ENCODE measurements at regions not wholly inside any gene's neighbourhood (a gene's known extent, or its start where the extent isn't known, plus 50 kb on each side); places are given as distances from the start of the nearest gene placed in this dataset.

GRCh38 chr5:28855626-28856025, 1817.2 kb upstream of the CDH9 start:
- DNase-seq: no peak
- Histone ChIP-seq H3K9me3 (no peaks in the 10 kb centered on the region), H3K4me1 (no peaks in the 10 kb centered on the region), H3K27me3 (no peaks in the 10 kb centered on the region), H3K4me3 (no peak overlapping the region), H3K27ac (no peak overlapping the region), H3K36me3 (no peaks in the 10 kb centered on the region)
- TF ChIP-seq EP300 (IDR thresholded peaks at IDR 0.05; ENCODE audit: low read depth) (no peak), POLR2A (IDR thresholded peaks at IDR 0.05) (no peak), CTCF (IDR thresholded peaks at IDR 0.05) (no peak), POLR2AphosphoS5 (IDR thresholded peaks at IDR 0.05) (no peak)
- in situ Hi-C loops (cut with MboI; ENCODE audit: low pct_ligation_motif_present in 1 of 4, low pct_unique_long_range_greater_than_20kb in 1 of 4, low sequenced_read_pairs in 3 of 4): no loop called here
- intact Hi-C loops (cut with DNase I; ENCODE audit: low total_unique reads): no loop called here
- 50 to 58% methylated on average over 1 of the region's 1 CpG for WGBS, 2 donors (ENCODE audit: low coverage in 1 of 2)

GRCh38 chr5:28850320-28850921, 1812.0 kb upstream of the CDH9 start:
- WGBS, 2 donors (ENCODE audit: low coverage in 1 of 2): 85 to 91% methylated on average over 7 to 13 of the region's 13 CpGs
- intact Hi-C loops (cut with DNase I; ENCODE audit: low total_unique reads) (no loop called here), in situ Hi-C loops (cut with MboI; ENCODE audit: low pct_ligation_motif_present in 1 of 4, low pct_unique_long_range_greater_than_20kb in 1 of 4, low sequenced_read_pairs in 3 of 4) (no loop called here)

GRCh38 chr5:28831042-28831441, 1792.7 kb upstream of the CDH9 start:
- no peak for DNase-seq
- WGBS, 2 donors (ENCODE audit: low coverage in 1 of 2): 85 to 89% methylated on average over 1 to 4 of the region's 4 CpGs

More at GRCh38 chr5:28850320-28850921, 1812.0 kb upstream of the CDH9 start:
- Histone ChIP-seq H3K36me3 (no peaks in the 10 kb centered on the region), H3K27me3 (no peaks in the 10 kb centered on the region), H3K9me3 (no peaks in the 10 kb centered on the region), H3K27ac (no peak overlapping the region), H3K4me3 (no peak overlapping the region), H3K4me1 (no peaks in the 10 kb centered on the region)
- no peak for DNase-seq
- TF ChIP-seq POLR2AphosphoS5 (IDR thresholded peaks at IDR 0.05) (no peak), CTCF (IDR thresholded peaks at IDR 0.05) (no peak), POLR2A (IDR thresholded peaks at IDR 0.05) (no peak), EP300 (IDR thresholded peaks at IDR 0.05; ENCODE audit: low read depth) (no peak)

GRCh38 chr5:28823231-28823630, 1784.8 kb upstream of the CDH9 start:
- intact Hi-C loops (cut with DNase I; ENCODE audit: low total_unique reads) (no loop called here), in situ Hi-C loops (cut with MboI; ENCODE audit: low pct_ligation_motif_present in 1 of 4, low pct_unique_long_range_greater_than_20kb in 1 of 4, low sequenced_read_pairs in 3 of 4) (no loop called here)
- 94% methylated on average over 1 of the region's 1 CpG; no CpG with 5 or more reads in 1 of the 2 donors for WGBS, 2 donors (ENCODE audit: low coverage in 1 of 2)
- DNase-seq: no peak
- Histone ChIP-seq H3K9me3 (peaks cover 3 to 7% of the 10 kb centered on the region in 2 donors), H3K27me3 (no peaks in the 10 kb centered on the region), H3K36me3 (no peaks in the 10 kb centered on the region), H3K27ac (no peak overlapping the region), H3K4me1 (no peaks in the 10 kb centered on the region), H3K4me3 (no peak overlapping the region)
- TF ChIP-seq POLR2AphosphoS5 (IDR thresholded peaks at IDR 0.05) (no peak), EP300 (IDR thresholded peaks at IDR 0.05; ENCODE audit: low read depth) (no peak), CTCF (IDR thresholded peaks at IDR 0.05) (no peak), POLR2A (IDR thresholded peaks at IDR 0.05) (no peak)

More at GRCh38 chr5:28831042-28831441, 1792.7 kb upstream of the CDH9 start:
- Histone ChIP-seq H3K9me3 (peaks cover 0 to 7% of the 10 kb centered on the region in 2 donors), H3K27me3 (no peaks in the 10 kb centered on the region), H3K27ac (no peak overlapping the region), H3K4me3 (no peak overlapping the region), H3K4me1 (no peaks in the 10 kb centered on the region), H3K36me3 (no peaks in the 10 kb centered on the region)
- in situ Hi-C loops (cut with MboI; ENCODE audit: low pct_ligation_motif_present in 1 of 4, low pct_unique_long_range_greater_than_20kb in 1 of 4, low sequenced_read_pairs in 3 of 4): no loop called here
- TF ChIP-seq EP300 (IDR thresholded peaks at IDR 0.05; ENCODE audit: low read depth) (no peak), POLR2A (IDR thresholded peaks at IDR 0.05) (no peak), POLR2AphosphoS5 (IDR thresholded peaks at IDR 0.05) (no peak), CTCF (IDR thresholded peaks at IDR 0.05) (no peak)
- intact Hi-C loops (cut with DNase I; ENCODE audit: low total_unique reads): no loop called here
